HG02642 (cell line): ENCODE measurements at regions not wholly inside any gene's neighbourhood (a gene's known extent, or its start where the extent isn't known, plus 50 kb on each side); places are given as distances from the start of the nearest gene placed in this dataset.

Source experiments
- ATAC-seq: cut with Tn5 transposase; IDR thresholded peaks from one replicate; pipeline ENCODE4 v1.9.1; 2021; ENCODE audit warnings: mild to moderate bottlenecking; ENCODE audit not compliant: unreplicated experiment, poor library complexity

DNA sequence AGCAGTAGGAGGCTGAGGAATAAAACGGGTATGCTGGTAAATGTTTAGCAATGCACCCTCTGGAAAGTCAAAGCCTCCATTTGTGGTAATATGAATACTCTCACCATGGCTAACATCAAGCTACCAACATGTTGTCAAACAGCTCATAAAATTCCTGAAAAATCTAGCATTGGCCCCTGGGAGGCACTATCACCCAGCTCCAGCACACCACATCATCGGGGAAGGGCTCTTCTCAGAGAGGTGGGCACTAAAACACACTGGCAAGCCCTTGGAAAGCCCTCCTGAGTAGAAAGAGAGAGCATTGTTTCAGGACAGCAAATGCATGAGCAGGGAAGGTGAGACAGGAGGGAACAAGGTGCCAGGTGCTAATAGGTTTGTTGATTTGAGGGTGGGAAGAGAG, 53.9 kb upstream of the FLT1 start:
- ATAC-seq, result no peak

DNA sequence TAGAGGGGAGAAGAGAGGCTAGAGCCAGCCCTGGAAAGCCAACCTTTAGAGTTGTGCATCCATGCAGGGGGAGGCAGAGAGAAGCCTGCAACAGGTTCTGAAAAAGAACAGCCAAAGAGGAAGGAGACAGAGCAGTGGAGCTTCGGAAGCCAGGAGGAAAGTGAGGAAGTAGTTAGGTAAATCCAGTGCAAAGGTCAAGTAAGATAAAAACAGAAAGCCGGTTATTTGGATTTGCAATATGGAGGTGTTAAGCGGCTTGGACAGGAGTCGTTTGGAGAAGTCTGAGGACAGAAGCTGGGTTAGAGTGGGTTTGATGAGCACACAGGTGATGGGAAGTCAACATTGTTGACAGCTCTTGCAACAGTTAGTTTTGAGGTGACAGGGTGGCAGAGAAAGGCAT, 53.5 kb upstream of the FLT1 start:
- ATAC-seq, result no peak

DNA sequence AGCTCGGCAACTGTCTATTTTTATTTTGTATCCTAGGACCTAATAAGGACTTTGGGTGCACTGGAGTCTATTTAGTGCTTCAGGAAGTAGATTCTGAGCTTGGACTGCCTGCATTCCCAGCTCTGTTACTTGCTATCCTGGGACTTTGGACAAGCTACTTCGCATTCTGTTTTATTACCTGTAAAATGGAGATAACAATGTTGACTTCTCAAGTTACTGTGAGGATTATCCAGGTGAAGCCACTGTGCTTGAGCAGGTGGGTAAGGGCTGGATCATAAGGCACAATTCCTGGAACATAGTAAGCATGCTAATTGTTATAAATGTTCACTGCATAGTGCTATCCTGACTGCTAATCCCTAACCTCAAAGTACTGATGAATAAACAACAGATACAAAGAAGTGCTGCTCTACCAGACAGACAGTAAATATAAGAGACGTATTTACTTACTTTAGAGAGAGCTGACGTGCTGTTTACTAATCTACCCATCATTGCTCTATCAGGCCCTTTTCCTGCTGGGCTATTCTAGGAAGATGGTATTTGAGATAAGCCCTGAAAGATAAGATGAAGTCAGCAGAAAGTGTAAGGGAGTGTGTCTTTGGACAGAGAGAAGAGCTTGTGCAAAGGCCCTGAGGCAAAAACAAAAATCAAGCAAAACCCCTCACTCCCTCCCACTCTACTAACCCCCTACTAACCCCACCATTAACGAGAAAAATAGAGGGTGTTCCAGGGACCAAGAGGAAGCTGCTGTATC, 50.8 kb upstream of the FLT1 start:
- no peak for ATAC-seq
